Skin of body (tissue), 1 donor: ENCODE measurements at regions not wholly inside any gene's neighbourhood (a gene's known extent, or its start where the extent isn't known, plus 50 kb on each side); places are given as distances from the start of the nearest gene placed in this dataset.
"Not testable (repeated sequence)": the region's sequence is repeated elsewhere in the genome, so short reads cannot be mapped to it uniquely, and the experiment has no call there.

Source experiments
- DNase-seq: peaks from one replicate; lab custom pipeline; 2025; lab: John Stamatoyannopoulos, UW

DNA sequence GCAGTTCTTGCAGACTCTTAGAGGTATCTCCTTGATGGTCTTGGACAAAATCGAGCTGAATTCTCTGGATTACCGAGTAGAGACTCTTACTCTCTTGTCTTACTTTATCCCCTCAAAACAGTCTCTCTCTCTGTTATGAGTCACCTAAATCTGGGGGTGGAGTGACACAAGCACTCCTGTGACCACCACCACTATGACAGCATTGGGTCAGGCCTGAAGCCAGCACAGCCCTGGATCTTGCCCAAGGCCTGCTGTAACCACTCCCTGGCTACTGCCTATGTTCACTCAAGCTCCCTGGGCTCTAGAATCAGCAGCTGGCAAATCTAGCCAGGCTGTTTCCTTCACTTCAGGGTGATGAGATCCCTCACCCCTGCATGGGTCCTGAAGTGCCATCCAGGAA is 662.5 kb downstream of the LUZP2 start:
- no peak for DNase-seq

DNA sequence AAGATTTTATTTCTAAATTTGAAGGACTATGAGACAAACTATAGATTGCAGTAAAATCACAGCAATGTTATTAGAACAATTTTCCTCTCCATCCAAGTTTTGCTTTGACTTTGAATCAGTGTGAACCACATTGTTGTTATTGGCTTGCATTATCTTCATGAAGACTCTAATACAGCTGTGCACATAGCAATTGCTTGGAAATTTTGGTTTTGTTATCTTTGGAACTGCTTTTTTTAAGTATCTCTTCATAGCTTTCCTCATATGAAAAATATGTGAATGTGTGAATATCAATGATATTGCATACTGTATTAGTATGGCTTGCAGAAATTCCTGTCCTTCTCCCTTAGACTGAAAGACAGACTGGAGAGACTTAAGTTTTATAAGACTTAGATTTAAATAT is 666.6 kb downstream of the LUZP2 start:
- no peak for DNase-seq

GRCh38 chr11:25180187-25180586 is 683.3 kb downstream of the LUZP2 start:
- no peak for DNase-seq

- peak; percentile 67 for DNase-seq
Measured at GRCh38 chr11:25183411-25183810, 686.6 kb downstream of the LUZP2 start.

DNA sequence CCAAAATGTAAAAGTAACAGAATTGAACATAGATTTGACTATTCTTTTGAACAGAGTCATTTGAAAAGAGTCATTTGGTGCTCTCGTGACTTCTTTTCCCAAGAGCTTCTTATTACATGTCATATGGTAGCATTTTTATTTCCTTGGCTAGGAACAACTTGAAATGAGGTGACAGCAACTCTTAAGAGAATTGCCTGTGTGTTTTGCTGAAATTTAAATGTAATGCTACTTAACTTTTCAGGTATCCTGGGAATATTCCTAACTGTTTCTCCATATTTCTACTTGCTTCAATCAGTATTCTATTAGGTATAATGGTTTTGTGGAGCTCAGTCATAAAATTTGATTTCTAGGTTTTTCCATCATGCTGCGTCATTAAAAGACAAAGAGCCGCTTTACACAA is 700.7 kb downstream of the LUZP2 start:
- no peak for DNase-seq

- no peak for DNase-seq
Measured at GRCh38 chr11:25198704-25199103, 701.9 kb downstream of the LUZP2 start.

- DNase-seq, result no peak
Measured at GRCh38 chr11:25200925-25201324, 704.1 kb downstream of the LUZP2 start.

DNA sequence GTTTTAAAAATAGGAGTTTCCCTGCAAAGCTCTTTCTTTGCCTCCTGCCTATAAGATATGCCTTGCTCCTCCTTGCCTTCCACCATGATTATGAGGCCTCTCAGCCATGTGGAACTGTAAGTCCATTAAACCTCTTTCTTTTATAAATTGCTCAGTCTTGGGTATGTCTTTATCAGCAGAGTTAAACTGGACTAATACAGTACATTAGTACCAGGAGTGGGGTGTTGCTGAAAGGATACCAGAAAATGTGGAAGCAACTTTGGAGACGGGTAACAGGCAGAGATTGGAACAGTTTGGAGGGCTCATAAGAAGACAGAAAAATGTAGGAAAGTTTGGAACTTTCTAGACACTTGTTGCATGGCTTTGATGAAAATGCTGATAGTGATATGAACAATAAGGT is 709.9 kb downstream of the LUZP2 start:
- no peak for DNase-seq

GRCh38 chr11:25211635-25212254 is 714.9 kb downstream of the LUZP2 start:
- no peak for DNase-seq

DNA sequence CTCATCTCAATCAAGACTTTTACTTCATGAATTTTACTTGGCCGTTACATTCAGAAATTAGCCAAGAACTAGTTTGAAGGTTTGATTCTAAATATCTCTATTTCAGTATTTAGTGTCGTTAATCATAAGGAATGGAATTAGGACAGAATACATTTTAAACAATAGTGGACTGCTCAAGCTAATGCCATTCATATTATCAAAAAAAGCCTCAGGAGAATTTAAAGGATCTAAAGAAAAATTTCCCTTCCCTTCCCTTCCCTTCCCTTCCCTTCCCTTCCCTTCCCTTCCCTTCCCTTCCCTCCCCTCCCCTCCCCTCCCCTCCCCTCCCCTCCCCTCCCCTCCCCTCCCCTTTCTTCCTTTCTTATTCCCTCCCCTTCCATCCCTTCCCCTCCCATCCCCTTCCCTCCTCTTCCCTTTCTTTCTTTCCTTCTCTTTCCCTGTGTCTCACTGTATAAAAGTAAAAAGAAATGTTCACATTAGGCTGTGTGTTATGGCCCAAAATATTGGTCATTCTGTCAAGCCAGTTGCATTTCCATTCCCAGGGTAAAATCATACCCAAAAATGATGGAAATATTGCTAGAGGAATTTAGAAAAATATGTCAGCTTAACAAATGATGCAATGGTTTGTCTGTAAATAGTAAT is 717.8 kb downstream of the LUZP2 start:
- DNase-seq, result no peak

DNA sequence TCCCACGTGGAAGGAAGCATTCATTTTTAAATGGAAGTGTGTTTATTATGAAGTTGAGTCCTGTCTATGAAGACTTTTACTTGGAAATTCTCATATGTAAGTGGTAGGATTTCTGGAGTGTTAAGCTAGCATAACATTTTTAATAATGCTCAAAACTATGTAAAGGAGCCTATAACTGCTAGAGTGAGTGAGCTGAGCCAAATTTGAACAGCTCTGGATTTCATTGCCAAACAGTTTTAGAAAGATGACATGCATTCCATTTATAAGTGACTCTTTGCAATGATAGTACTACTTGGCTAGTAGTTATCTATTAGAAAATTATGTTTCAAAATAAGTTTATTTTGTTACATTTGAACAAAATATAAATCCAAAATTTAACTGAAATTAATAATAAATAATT is 721.2 kb downstream of the LUZP2 start:
- no peak for DNase-seq

- no peak for DNase-seq
Measured at GRCh38 chr11:25225078-25225477, 728.2 kb downstream of the LUZP2 start.

- no peak for DNase-seq
Measured at GRCh38 chr11:25242928-25243327, 746.1 kb downstream of the LUZP2 start.

GRCh38 chr11:25244126-25244525 is 747.3 kb downstream of the LUZP2 start:
- DNase-seq, result no peak

DNA sequence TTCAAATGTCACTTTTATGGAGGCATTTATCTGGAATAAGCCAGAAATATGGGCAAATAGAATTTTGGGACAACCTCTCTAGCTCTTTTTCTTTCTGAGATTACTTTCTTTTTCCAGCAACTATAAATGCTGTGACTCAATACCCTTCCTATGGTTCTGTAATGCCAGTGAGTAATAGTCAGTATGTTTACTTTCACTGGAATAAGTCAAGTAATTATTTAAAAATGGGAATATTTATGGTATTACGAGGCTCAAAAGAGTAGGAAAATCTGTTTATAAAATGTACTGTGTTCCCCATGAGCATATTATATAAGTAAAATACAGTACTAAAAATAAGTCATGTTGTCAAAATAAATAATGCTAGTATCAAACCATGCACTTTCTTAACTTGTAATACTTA is 750.5 kb downstream of the LUZP2 start:
- no peak for DNase-seq

DNA sequence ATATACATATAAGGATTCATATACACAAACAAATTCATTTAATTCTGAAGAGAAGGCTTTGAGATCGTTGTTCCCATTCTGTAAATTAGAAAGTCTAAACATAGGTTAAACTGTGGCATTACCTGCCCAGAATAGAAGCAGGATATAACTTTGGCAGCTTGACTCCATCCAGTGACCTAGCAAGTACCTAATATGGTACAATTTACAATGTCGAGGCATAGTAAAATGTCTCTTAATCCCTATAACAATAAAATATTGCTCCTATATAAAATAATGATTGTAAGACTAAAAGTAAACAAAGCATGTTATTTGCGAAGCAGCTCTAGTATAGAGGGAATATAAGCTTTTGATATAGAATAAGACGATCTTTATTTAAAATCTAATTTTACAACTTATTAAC is 756.0 kb downstream of the LUZP2 start:
- DNase-seq, result no peak

GRCh38 chr11:25263861-25264260 is 767.0 kb downstream of the LUZP2 start:
- DNase-seq, result not testable (repeated sequence)

DNA sequence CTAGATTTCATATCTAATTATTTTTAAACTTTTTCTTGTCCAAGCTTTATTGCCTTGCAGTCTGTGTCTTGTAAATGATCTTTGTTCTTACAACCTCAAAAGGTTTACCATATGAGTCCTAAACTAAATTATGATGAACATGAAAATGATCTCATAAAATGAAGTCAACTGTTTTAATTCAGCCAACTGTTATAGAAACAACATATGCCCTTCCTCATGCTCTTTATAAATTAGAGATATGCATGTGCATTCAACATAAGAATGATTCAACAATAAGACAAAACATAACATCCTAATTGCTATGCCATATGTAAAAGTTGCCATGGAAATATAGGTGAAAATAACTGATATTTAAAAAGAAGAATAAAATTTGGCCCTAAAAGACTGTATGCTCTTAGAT is 774.4 kb downstream of the LUZP2 start:
- DNase-seq, result no peak

- DNase-seq, result no peak
Measured at GRCh38 chr11:25272214-25272613, 775.4 kb downstream of the LUZP2 start.

- not testable (repeated sequence) for DNase-seq
Measured at GRCh38 chr11:25280821-25281220, 784.0 kb downstream of the LUZP2 start.

- DNase-seq, result no peak
Measured at GRCh38 chr11:25293166-25293565, 796.3 kb downstream of the LUZP2 start.

DNA sequence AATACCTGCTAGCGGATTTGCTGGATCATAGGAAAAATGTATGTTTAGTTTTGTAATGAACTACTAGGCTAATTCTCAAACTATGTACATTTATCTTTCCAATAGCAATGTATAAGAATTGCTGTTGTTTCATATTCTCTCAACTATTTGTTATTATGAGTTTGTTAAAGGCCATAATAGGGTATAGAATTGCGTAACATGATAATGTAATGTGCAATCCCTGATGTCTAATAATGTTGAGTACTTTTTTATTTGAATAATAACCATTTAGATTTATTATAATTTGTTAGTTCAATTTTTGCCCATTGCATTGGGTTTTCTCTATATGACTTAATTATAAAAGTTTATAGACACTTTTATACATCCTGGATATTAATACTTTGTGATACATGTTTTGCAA is 801.6 kb downstream of the LUZP2 start:
- no peak for DNase-seq

GRCh38 chr11:25309818-25310217 is 813.0 kb downstream of the LUZP2 start:
- no peak for DNase-seq

DNA sequence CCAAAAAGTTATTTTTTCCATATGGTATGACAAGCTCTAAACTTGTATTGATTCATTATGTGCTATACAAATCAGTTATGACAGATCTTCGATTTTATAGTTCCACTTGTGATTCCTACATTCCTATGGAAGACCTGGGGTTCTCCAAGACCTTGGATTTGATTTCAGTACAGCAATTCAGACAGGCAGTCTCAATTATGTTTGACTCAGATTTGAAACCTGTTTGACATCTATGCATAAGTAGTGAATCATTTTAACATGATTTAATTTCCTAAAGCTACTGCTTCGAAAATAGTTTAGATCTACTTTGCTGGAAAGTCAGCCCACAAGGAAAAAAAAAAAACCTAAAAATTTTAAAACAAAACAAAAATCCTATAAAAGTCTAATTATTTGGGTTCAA is 820.4 kb downstream of the LUZP2 start:
- no peak for DNase-seq
